ENCODE measurements at regions not wholly inside any gene's neighbourhood (a gene's known extent, or its start where the extent isn't known, plus 50 kb on each side); places are given as distances from the start of the nearest gene placed in this dataset.

DNA sequence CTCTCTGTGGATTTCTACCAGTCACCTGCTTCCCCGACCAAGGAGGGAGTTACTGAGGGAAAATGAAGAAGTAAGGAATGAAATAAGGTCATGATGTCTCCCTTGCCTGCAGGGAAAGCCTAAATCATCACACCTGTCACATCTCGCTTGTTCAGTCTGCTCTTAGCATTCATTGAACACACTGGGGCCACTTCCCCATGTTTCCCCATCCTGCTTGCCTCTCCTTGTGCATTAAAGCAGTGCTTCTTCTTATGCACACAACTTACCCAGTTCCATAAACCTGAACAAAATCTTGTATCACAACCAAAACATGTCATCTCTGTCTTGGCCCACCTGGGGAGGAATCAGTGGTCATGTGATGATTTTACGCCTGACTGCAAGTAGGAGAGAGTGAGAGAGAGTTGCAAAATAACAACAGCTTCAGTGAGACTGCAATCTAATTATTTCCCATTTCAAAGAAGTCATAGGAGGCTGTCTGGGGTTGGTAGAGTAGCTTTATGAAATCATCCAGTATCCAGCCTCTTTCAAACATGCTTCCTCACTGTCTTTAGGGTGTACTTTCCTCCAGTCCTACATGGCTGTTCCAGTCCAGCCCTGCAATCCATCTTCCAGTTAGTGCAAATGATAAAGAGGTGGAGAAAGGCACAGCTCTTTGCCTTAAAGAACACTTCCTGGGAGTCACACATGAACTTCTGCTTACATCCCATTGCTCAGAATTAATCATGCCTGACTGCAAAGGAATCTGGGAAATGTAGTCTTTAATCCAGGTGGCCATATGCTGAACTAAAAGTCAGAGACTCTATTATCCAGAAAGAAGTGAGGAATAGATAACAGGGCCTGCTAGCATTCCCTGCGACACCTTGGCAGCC lies 220.1 kb downstream of the HAUS1 start:
- TF ChIP-seq, protein P1, sequence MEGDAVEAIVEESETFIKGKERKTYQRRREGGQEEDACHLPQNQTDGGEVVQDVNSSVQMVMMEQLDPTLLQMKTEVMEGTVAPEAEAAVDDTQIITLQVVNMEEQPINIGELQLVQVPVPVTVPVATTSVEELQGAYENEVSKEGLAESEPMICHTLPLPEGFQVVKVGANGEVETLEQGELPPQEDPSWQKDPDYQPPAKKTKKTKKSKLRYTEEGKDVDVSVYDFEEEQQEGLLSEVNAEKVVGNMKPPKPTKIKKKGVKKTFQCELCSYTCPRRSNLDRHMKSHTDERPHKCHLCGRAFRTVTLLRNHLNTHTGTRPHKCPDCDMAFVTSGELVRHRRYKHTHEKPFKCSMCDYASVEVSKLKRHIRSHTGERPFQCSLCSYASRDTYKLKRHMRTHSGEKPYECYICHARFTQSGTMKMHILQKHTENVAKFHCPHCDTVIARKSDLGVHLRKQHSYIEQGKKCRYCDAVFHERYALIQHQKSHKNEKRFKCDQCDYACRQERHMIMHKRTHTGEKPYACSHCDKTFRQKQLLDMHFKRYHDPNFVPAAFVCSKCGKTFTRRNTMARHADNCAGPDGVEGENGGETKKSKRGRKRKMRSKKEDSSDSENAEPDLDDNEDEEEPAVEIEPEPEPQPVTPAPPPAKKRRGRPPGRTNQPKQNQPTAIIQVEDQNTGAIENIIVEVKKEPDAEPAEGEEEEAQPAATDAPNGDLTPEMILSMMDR (IDR thresholded peaks at IDR 0.05 in 4 of 5, conservative IDR thresholded peaks at IDR 0.05 in 1 of 5), result no peak
- TF ChIP-seq POLR2A (IDR thresholded peaks at IDR 0.05), result no peak
